Glutamatergic neuron (in vitro differentiated cells): ENCODE measurements at regions not wholly inside any gene's neighbourhood (a gene's known extent, or its start where the extent isn't known, plus 50 kb on each side); places are given as distances from the start of the nearest gene placed in this dataset.

Source experiments
- DNase-seq: peaks from one replicate; pipeline ENCODE4 v3.0.0; 2022
- H3K27ac Mint-ChIP-seq: one replicate; pipeline ENCODE4 v1.8.0; 2020; ENCODE audit warnings: mild to moderate bottlenecking, mixed read lengths, inconsistent platforms; ENCODE audit not compliant: unreplicated experiment
- H3K27me3 Mint-ChIP-seq: one replicate; pipeline ENCODE4 v1.8.0; 2020; ENCODE audit warnings: mild to moderate bottlenecking, moderate library complexity, mixed read lengths, inconsistent platforms; ENCODE audit not compliant: unreplicated experiment
- H3K36me3 Mint-ChIP-seq: one replicate; pipeline ENCODE4 v1.8.0; 2020; ENCODE audit warnings: mild to moderate bottlenecking, mixed read lengths, inconsistent platforms; ENCODE audit not compliant: unreplicated experiment
- H3K4me1 Mint-ChIP-seq: one replicate; pipeline ENCODE4 v1.8.0; 2020; ENCODE audit warnings: mild to moderate bottlenecking, low read depth, mixed read lengths, inconsistent platforms; ENCODE audit not compliant: unreplicated experiment
- H3K4me3 Mint-ChIP-seq: one replicate; pipeline ENCODE4 v1.8.0; 2020; ENCODE audit warnings: mild to moderate bottlenecking, mixed read lengths, inconsistent platforms; ENCODE audit not compliant: unreplicated experiment
- H3K9me3 Mint-ChIP-seq: one replicate; pipeline ENCODE4 v1.8.0; 2020; ENCODE audit warnings: mild to moderate bottlenecking, moderate library complexity, mixed read lengths, inconsistent platforms; ENCODE audit not compliant: unreplicated experiment
- CTCF ChIP-seq: fragments of 200-600 bp; sonication (generic); IDR thresholded peaks from one replicate; pipeline ENCODE4 v1.5.0; 2021; ENCODE audit not compliant: partially characterized antibody, unreplicated experiment

DNA sequence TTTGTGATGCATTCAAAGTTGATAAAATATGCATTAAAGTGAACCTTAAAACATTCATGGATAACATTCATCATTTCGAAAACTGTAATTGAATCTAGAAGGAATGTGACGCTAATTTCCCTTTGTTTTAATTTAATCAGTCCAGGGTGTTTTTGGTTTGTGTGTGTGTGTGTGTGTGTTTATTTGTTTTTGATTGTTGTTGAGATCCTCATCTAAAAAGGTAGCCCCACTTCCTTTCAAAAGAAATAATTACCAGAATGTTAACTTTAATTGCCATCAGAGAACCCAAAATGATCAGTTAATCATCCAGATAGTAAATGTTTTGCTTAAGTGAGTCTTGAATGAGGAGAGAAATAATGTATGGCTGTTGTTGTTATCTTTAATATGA is 74.5 kb upstream of the PTPRZ1 start:
- DNase-seq: no peak
- Mint-ChIP-seq H3K27me3 (no peaks in the 10 kb centered on the region), H3K36me3 (no peaks in the 10 kb centered on the region), H3K9me3 (peaks cover 2% of the 10 kb centered on the region), H3K4me3 (no peak overlapping the region), H3K4me1 (peaks cover 21% of the 10 kb centered on the region), H3K27ac (peak overlapping the region; percentile 20)
- no peak for TF ChIP-seq CTCF

DNA sequence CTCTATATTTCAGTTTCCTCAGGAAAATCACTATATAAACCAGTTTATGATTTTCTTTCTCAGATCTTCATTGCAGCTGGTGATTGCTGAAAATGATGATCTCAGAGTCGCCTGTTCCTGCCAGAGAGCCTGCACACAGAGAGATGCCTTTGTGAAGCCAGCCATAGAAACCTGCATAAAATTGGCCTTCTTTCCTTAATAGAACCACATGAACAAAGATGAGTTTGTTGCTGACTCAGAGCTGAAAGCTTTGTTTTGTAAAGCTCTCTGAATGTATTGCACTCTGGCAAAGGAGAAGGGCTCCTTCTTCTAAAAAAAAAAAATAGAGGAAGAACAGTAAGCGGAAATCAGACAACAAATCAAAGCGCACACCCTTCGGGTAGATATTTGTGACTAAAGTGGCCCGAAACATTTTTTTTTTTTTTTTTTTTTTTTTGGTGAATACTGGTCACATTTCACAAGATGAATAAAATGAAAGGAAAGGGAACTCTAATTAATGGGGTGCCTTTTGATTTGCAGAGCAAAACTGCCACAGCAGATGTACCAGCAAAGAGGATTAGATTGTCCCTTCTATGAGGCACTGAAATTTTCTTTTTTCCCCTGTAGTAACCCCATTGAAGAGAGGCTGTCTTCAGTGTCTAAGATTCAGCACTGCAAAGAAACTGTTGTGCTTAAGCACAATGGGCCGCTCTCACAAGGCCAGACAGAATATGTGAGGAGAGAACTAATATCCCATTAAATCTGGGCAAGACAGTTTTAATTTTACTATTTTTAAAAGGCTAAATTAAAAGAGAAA is 75.1 kb upstream of the PTPRZ1 start:
- Mint-ChIP-seq H3K27me3 (no peaks in the 10 kb centered on the region), H3K27ac (peak overlapping the region; percentile 76), H3K4me3 (no peak overlapping the region), H3K36me3 (no peaks in the 10 kb centered on the region), H3K4me1 (peaks cover 16% of the 10 kb centered on the region), H3K9me3 (peaks cover 2% of the 10 kb centered on the region)
- no peak for DNase-seq
- TF ChIP-seq CTCF: no peak

- no peak for DNase-seq
- Mint-ChIP-seq H3K36me3 (no peaks in the 10 kb centered on the region), H3K4me1 (peaks cover 16% of the 10 kb centered on the region), H3K9me3 (peaks cover 2% of the 10 kb centered on the region), H3K4me3 (no peak overlapping the region), H3K27me3 (no peaks in the 10 kb centered on the region), H3K27ac (peak overlapping the region; percentile 76)
- no peak for TF ChIP-seq CTCF
Observed at GRCh38 chr7:121796936-121797656, 75.9 kb upstream of the PTPRZ1 start.

DNA sequence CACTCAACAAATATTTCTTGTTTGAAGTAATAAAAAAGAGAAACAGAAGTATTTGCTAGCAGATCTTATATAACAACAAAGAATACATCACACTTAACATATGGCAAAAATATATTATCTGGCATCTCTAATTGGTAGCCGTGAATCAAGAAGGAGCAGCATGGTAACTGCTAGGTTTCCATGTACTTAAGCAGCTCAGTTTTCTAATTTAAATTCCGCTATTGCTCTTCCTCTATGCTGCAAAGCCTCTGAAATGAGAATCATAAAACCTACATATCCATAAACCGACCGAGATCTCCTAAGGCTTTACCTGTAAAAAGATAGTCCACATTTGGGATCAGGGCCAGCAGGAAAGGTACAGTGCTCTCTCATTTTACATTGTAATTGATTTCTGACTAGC is 76.6 kb upstream of the PTPRZ1 start:
- Mint-ChIP-seq H3K36me3 (no peaks in the 10 kb centered on the region), H3K27ac (no peak overlapping the region), H3K27me3 (no peaks in the 10 kb centered on the region), H3K4me1 (peaks cover 16% of the 10 kb centered on the region), H3K9me3 (peaks cover 2% of the 10 kb centered on the region), H3K4me3 (no peak overlapping the region)
- no peak for TF ChIP-seq CTCF
- no peak for DNase-seq

GRCh38 chr7:121795736-121796135 is 77.2 kb upstream of the PTPRZ1 start:
- Mint-ChIP-seq H3K27ac (no peak overlapping the region), H3K27me3 (no peaks in the 10 kb centered on the region)
- no peak for TF ChIP-seq CTCF

More at GRCh38 chr7:121795736-121796135, 77.2 kb upstream of the PTPRZ1 start:
- peaks cover 16% of the 10 kb centered on the region for H3K4me1 Mint-ChIP-seq
- peaks cover 2% of the 10 kb centered on the region for H3K9me3 Mint-ChIP-seq
- H3K36me3 Mint-ChIP-seq: no peaks in the 10 kb centered on the region
- DNase-seq: no peak
- no peak overlapping the region for H3K4me3 Mint-ChIP-seq
